H1 (cell line): ENCODE measurements at regions not wholly inside any gene's neighbourhood (a gene's known extent, or its start where the extent isn't known, plus 50 kb on each side); places are given as distances from the start of the nearest gene placed in this dataset.

Source experiments
- CTCF ChIA-PET: fragments of 300-600 bp; sonication (Branson Sonifier 250); formaldehyde crosslinking; loops from one replicate; lab custom pipeline; 2021; ENCODE audit not compliant: partially characterized antibody; lab: Charles Lee
- POLR2A ChIA-PET: fragments of 300-600 bp; sonication (Branson Sonifier 250); formaldehyde crosslinking; loops from one replicate; lab custom pipeline; 2021; ENCODE audit warnings: inconsistent platforms; ENCODE audit not compliant: partially characterized antibody; lab: Charles Lee
- DNase-seq, 2 experiments: peaks; one replicate each; pipeline versions ENCODE4 v3.0.0 to v3.0.0-alpha.2; 2010 to 2022; ENCODE audit warnings: low spot score in 2 of 2, low read depth in 1 of 2, mixed read lengths in 1 of 2
- FAIRE-seq: peaks from 2 replicates; lab custom pipeline; 2011; peaks lifted over from hg19 to GRCh38; lab: Jason Lieb, UNC
- H2AFZ ChIP-seq: 2 replicates; pipeline ENCODE4 v1.8.1; 2012; ENCODE audit warnings: low read length, inconsistent platforms
- H2AK5ac ChIP-seq: 2 replicates; pipeline ENCODE4 v1.6.1; 2013; ENCODE audit warnings: low read depth, low read length
- H2BK120ac ChIP-seq: replicated peaks from 2 replicates; pipeline ENCODE3; 2013; ENCODE audit warnings: low read depth, low read length, inconsistent platforms
- H2BK12ac ChIP-seq: 2 replicates; pipeline ENCODE4 v1.6.1; 2013; ENCODE audit warnings: low read depth, low read length
- H2BK15ac ChIP-seq: 2 replicates; pipeline ENCODE4 v1.6.1; 2013; ENCODE audit warnings: low read length
- H2BK20ac ChIP-seq: 2 replicates; pipeline ENCODE4 v1.6.1; 2013; ENCODE audit warnings: low read length
- H2BK5ac ChIP-seq: 2 replicates; pipeline ENCODE4 v1.6.1; 2013; ENCODE audit warnings: low read depth, low read length
- H3K14ac ChIP-seq: 2 replicates; pipeline ENCODE4 v1.6.1; 2013; ENCODE audit warnings: inconsistent platforms; ENCODE audit not compliant: insufficient read length
- H3K18ac ChIP-seq: 2 replicates; pipeline ENCODE4 v1.6.1; 2013; ENCODE audit warnings: low read length; ENCODE audit errors: extremely low read depth
- H3K23ac ChIP-seq: 2 replicates; pipeline ENCODE4 v1.6.1; 2013; ENCODE audit warnings: inconsistent platforms; ENCODE audit not compliant: insufficient read length
- H3K23me2 ChIP-seq: 2 replicates; pipeline ENCODE4 v1.6.1; 2013; ENCODE audit warnings: low read depth, low read length
- H3K27ac ChIP-seq: 2 replicates; pipeline ENCODE4 v1.6.1; 2011; ENCODE audit warnings: low read depth, low read length, inconsistent platforms
- H3K27me3 ChIP-seq, 4 experiments: replicated peaks in 1 of 4; 1 replicate in 1 of 4; 2 replicates in 3 of 4; pipeline versions ENCODE4 v1.6.1 to v1.8.1; 2011 to 2013; ENCODE audit warnings: low read length in 3 of 4, mild to moderate bottlenecking in 3 of 4, inconsistent platforms in 2 of 4, mixed read lengths in 2 of 4, moderate library complexity in 1 of 4; ENCODE audit not compliant: control insufficient read depth in 3 of 4, insufficient read depth in 3 of 4; ENCODE audit errors: extremely low read depth in 1 of 4
- H3K36me3 ChIP-seq, 4 experiments: 2 replicates each; pipeline versions ENCODE4 v1.6.1 to v1.8.1; 2011 to 2013; ENCODE audit warnings: mild to moderate bottlenecking in 4 of 4, low read length in 3 of 4, moderate library complexity in 2 of 4, control low read depth in 1 of 4, inconsistent platforms in 1 of 4; ENCODE audit not compliant: insufficient read depth in 4 of 4, control insufficient read depth in 2 of 4
- H3K4ac ChIP-seq: replicated peaks from 2 replicates; pipeline ENCODE3; 2013; ENCODE audit warnings: low read length, low read depth, mixed read lengths, inconsistent platforms; ENCODE audit not compliant: insufficient read length
- H3K4me1 ChIP-seq, 4 experiments: replicated peaks in 1 of 4; 1 replicate in 1 of 4; 2 replicates in 3 of 4; pipeline versions ENCODE4 v1.6.1 to v1.8.1; 2011 to 2013; ENCODE audit warnings: low read length in 3 of 4, inconsistent platforms in 2 of 4, mixed read lengths in 1 of 4; ENCODE audit not compliant: insufficient read depth in 4 of 4, control insufficient read depth in 3 of 4
- H3K4me2 ChIP-seq, 2 experiments: 2 replicates each; pipeline versions ENCODE4 v1.6.1 to v1.8.1; 2011 to 2013; ENCODE audit warnings: low read depth in 2 of 2, low read length in 2 of 2, control low read depth in 1 of 2, inconsistent platforms in 1 of 2, mild to moderate bottlenecking in 1 of 2; ENCODE audit not compliant: insufficient read depth in 1 of 2
- H3K4me3 ChIP-seq, 4 experiments: fragments of 200-600, 300-600 bp in 1 of 4; sonication (generic), shearing (Covaris generic), sonication (Bioruptor Twin) in 1 of 4; 2 replicates each; pipeline versions ENCODE4 v1.5.1 to v1.8.1; 2011 to 2016; ENCODE audit warnings: low read length in 4 of 4, low read depth in 3 of 4, control low read depth in 2 of 4, inconsistent platforms in 2 of 4, mild to moderate bottlenecking in 2 of 4, mixed read lengths in 1 of 4, moderate library complexity in 1 of 4; ENCODE audit not compliant: insufficient read depth in 2 of 4; ENCODE audit errors: extremely low read depth in 1 of 4
- H3K56ac ChIP-seq: replicated peaks from 2 replicates; pipeline ENCODE3; 2013; ENCODE audit warnings: low read depth, mild to moderate bottlenecking, mixed read lengths, low read length, inconsistent platforms; ENCODE audit not compliant: insufficient read length
- H3K79me1 ChIP-seq: 2 replicates; pipeline ENCODE4 v1.6.1; 2013; ENCODE audit warnings: low read depth, low read length, control low read depth
- H3K79me2 ChIP-seq, 2 experiments: 2 replicates each; pipeline versions ENCODE4 v1.6.1 to v1.8.1; 2012 to 2013; ENCODE audit warnings: low read length in 2 of 2, mild to moderate bottlenecking in 2 of 2, inconsistent platforms in 1 of 2; ENCODE audit not compliant: insufficient read depth in 2 of 2, control insufficient read depth in 1 of 2
- H3K9ac ChIP-seq, 4 experiments: replicated peaks in 1 of 4; 1 replicate in 1 of 4; 2 replicates in 3 of 4; pipeline versions ENCODE4 v1.6.1 to v1.8.1; 2011 to 2013; ENCODE audit warnings: low read depth in 3 of 4, low read length in 3 of 4, control low read depth in 2 of 4, mild to moderate bottlenecking in 2 of 4, moderate library complexity in 2 of 4, inconsistent platforms in 1 of 4; ENCODE audit errors: extremely low read depth in 1 of 4
- H3K9me3 ChIP-seq, 2 experiments: 2 replicates each; pipeline versions ENCODE4 v1.6.1 to v1.8.1; 2012 to 2013; ENCODE audit warnings: mild to moderate bottlenecking in 2 of 2, moderate library complexity in 2 of 2, control low read depth in 1 of 2, inconsistent platforms in 1 of 2, low read depth in 1 of 2, low read length in 1 of 2, mixed read lengths in 1 of 2; ENCODE audit not compliant: insufficient read depth in 2 of 2
- H4K20me1 ChIP-seq, 2 experiments: replicated peaks in 1 of 2; 2 replicates each; pipeline versions ENCODE3 to v1.8.1; 2011 to 2013; ENCODE audit warnings: inconsistent platforms in 2 of 2, low read length in 2 of 2, mild to moderate bottlenecking in 1 of 2; ENCODE audit not compliant: insufficient read depth in 2 of 2, control insufficient read depth in 1 of 2
- H4K5ac ChIP-seq: 2 replicates; pipeline ENCODE4 v1.6.1; 2013; ENCODE audit warnings: low read length, low read depth, mixed read lengths, inconsistent platforms; ENCODE audit not compliant: insufficient read length
- H4K8ac ChIP-seq: 2 replicates; pipeline ENCODE4 v1.8.0; 2013; ENCODE audit warnings: mild to moderate bottlenecking, moderate library complexity, low read length, inconsistent platforms; ENCODE audit not compliant: insufficient read depth; ENCODE audit errors: extremely low read depth
- H4K91ac ChIP-seq: replicated peaks from 2 replicates; pipeline ENCODE3; 2013; ENCODE audit warnings: low read length, mixed read lengths, inconsistent platforms; ENCODE audit not compliant: insufficient read length
- GABPA ChIP-seq: IDR thresholded peaks from 2 replicates; pipeline ENCODE4 v1.6.1; 2011; ENCODE audit warnings: mild to moderate bottlenecking, low read length, moderate library complexity, borderline replicate concordance; ENCODE audit not compliant: insufficient read depth
- YY1 ChIP-seq: IDR thresholded peaks from 2 replicates; pipeline ENCODE4 v1.6.1; 2011; ENCODE audit warnings: low read depth, mild to moderate bottlenecking, low read length
- WGBS, 2 experiments: shearing (Covaris generic) in 1 of 2; methylation state at CpG; one replicate each; pipeline versions ENCODE4 v1.1.6 to v1.1.7; 2013 to 2015; ENCODE audit warnings: low lambda C conversion rate in 2 of 2, mixed read lengths in 2 of 2, inconsistent platforms in 1 of 2, low coverage in 1 of 2, missing lambda C conversion rate in 1 of 2; ENCODE audit not compliant: insufficient replicate concordance in 2 of 2, insufficient coverage in 1 of 2, insufficient read length in 1 of 2; ENCODE audit errors: extremely low coverage in 1 of 2, missing lambda C conversion rate in 1 of 2; 5-methylcytosine and 5-hydroxymethylcytosine counted together

DNA sequence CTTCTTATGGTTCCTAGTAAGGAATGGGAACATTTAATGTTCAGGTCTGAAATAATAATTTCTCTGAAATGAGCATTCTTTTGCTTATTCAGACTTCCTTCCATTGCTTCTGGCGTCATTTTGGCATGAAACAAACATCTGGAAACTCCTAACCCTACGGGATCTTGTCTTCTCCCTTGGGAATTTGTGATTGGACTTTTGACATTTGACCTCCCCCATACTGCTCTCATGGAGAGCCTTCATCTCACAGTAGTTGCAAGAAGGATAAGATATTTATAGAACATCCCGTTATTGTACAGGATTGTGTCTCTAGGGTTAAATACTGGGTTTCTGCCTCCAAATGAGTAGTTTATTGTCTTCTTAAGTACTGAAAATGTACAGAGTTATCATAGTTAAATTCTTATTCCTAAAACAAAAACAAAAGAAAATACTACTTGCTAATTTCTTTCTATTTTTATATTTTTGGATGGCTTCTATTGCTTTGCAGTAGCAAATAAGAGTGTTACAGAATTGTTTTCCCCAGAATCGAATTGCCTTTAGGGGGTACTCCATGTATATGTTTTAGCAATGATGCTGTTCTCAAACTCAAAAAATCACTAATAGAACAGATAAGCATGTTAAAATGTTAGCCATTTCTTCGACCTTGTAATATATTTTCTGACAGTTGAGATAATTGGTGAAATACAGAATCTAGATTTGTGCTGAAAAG lies 366.8 kb downstream of the DLEU7 start:
- H3K9me3 ChIP-seq, result no peaks in the 10 kb centered on the region

More for the DNA sequence above, 366.8 kb downstream of the DLEU7 start:
- no peak overlapping the region for H3K56ac ChIP-seq
- H4K5ac ChIP-seq, result no peak overlapping the region
- no peak overlapping the region for H2BK12ac ChIP-seq
- ChIA-PET CTCF (interaction anchor here (0.7 to 1.7 kb wide), 2 partner anchors 13 to 391 kb away, joined by 3 to 4 read pairs; no protein-coding TSS in a partner anchor), POLR2A (no interaction called here)
- H3K27me3 ChIP-seq, result no peaks in the 10 kb centered on the region
- no peaks in the 10 kb centered on the region for H3K36me3 ChIP-seq
- no peak overlapping the region for H3K4me2 ChIP-seq
- no peak overlapping the region for H3K4ac ChIP-seq
- H3K18ac ChIP-seq, result no peak overlapping the region
- no peak overlapping the region for H2BK120ac ChIP-seq
- no peak overlapping the region for H3K14ac ChIP-seq
- no peak for TF ChIP-seq YY1
- no peak for TF ChIP-seq GABPA
- no peak overlapping the region for H3K9ac ChIP-seq
- H3K23ac ChIP-seq, result no peak overlapping the region
- H3K27ac ChIP-seq, result no peak overlapping the region
- DNase-seq (no peak), FAIRE-seq (no peak)
- no peaks in the 10 kb centered on the region for H4K20me1 ChIP-seq
- WGBS, 2 experiments, result 92% methylated on average over 5 of the region's 5 CpGs; no CpG with 5 or more reads in 1 of the 2 experiments
- no peak overlapping the region for H2BK20ac ChIP-seq
- H3K4me3 ChIP-seq, result no peak overlapping the region
- no peak overlapping the region for H2AK5ac ChIP-seq
- no peaks in the 10 kb centered on the region for H3K23me2 ChIP-seq
- no peak overlapping the region for H2BK15ac ChIP-seq
- H4K91ac ChIP-seq, result no peak overlapping the region
- H3K79me2 ChIP-seq, result no peaks in the 10 kb centered on the region
- no peaks in the 10 kb centered on the region for H3K79me1 ChIP-seq
- H4K8ac ChIP-seq, result no peak overlapping the region
- no peaks in the 10 kb centered on the region for H3K4me1 ChIP-seq
- no peak overlapping the region for H2AFZ ChIP-seq
- no peak overlapping the region for H2BK5ac ChIP-seq
